Coronary artery (tissue), 2 donors: ENCODE measurements at regions not wholly inside any gene's neighbourhood (a gene's known extent, or its start where the extent isn't known, plus 50 kb on each side); places are given as distances from the start of the nearest gene placed in this dataset.
"Not testable (repeated sequence)": the region's sequence is repeated elsewhere in the genome, so short reads cannot be mapped to it uniquely, and the experiment has no call there.

Experiments
- DNase-seq: peaks from one replicate; pipeline ENCODE4 v3.0.0-alpha.2; 2017; ENCODE audit warnings: low spot score
- H3K27ac ChIP-seq, 2 donors: fragments of 200-600 bp; sonication (generic); one replicate each; pipeline ENCODE4 v1.5.1; 2016 to 2019
- H3K4me3 ChIP-seq: fragments of 200-600 bp; sonication (generic); 2 replicates; pipeline ENCODE4 v1.5.1; 2016; ENCODE audit warnings: mild to moderate bottlenecking, moderate library complexity
- TF ChIP-seq, protein P1 (sequence below): fragments of 200-600 bp; sonication (generic); IDR thresholded peaks from one replicate; pipeline ENCODE4 v1.5.1; 2019; ENCODE audit warnings: antibody characterized with exemption

DNA sequence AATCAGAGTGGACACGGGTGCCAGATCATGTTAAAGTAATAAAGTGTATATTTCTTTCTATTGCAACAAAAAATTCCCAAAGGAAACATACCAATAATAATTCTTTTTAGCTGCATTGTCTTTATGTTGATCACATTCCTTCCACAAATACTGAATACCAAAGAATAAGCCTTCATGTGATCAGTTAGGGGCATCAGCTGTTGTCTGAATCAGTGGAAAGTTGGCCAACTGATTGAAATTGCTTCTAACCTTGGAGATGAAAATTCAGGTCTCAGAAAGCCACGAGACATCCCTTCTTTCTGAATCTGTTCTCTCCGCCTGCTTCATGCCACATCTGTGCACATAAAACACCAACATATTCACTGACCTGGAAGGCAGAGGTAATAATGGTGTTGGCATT is 785.2 kb downstream of the KCNA4 start:
- Histone ChIP-seq H3K4me3 (no peak overlapping the region), H3K27ac (no peak overlapping the region)
- TF ChIP-seq, protein P1, sequence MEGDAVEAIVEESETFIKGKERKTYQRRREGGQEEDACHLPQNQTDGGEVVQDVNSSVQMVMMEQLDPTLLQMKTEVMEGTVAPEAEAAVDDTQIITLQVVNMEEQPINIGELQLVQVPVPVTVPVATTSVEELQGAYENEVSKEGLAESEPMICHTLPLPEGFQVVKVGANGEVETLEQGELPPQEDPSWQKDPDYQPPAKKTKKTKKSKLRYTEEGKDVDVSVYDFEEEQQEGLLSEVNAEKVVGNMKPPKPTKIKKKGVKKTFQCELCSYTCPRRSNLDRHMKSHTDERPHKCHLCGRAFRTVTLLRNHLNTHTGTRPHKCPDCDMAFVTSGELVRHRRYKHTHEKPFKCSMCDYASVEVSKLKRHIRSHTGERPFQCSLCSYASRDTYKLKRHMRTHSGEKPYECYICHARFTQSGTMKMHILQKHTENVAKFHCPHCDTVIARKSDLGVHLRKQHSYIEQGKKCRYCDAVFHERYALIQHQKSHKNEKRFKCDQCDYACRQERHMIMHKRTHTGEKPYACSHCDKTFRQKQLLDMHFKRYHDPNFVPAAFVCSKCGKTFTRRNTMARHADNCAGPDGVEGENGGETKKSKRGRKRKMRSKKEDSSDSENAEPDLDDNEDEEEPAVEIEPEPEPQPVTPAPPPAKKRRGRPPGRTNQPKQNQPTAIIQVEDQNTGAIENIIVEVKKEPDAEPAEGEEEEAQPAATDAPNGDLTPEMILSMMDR, result no peak
- DNase-seq, result no peak

DNA sequence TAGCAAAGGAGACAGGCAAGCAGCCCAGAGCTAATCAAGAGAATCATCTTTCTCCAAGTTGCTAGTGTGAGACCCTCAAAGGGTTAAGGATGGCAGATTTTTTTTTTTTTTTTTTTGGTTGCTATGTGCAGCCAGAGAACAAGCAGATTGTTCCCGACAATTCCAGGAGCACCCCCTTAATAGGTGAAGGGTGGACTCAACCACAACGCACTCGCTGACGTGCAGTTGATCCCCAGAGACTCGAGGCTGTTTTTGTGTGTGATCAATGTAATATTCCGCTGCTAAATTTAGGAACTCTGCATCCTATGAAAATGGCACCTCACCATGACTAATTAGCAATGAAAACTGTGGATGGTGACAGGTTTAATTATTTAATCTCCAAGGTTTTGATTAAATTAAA is 789.0 kb downstream of the KCNA4 start:
- Histone ChIP-seq H3K4me3 (no peak overlapping the region), H3K27ac (no peak overlapping the region)
- no peak for DNase-seq
- TF ChIP-seq, protein P1, result no peak

DNA sequence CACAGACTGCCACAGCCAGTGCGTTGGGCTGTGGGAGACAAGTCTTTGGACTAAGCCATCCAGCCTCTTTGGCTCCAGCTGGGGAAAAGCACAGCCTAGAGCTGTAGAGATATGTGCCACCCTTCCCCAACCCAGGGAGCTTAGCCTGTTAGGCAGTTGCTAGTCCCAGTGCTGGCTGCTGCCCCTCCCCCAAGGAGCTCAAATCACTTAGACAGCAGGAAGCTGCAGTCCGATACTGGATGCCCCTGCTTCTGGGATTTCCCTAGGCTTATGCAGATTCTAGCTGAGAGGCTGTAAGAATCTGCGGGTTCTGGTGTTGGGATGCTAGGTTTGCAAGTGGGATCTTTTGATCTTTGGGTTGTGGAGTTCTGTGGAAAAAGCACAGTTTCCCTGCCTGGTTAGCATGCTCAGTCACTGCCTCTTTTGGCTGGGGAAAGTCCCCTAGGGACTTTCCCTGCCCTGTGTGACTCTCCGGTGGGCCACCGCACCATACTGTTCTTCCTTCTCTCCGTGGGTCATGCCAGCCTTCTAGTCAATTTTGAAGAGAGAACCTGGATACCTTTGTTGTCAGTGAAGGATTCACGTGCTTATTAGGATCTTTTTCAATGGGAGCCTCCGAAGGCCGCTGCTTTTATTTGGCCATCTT is 792.0 kb downstream of the KCNA4 start:
- DNase-seq, result no peak
- TF ChIP-seq, protein P1, result no peak
- Histone ChIP-seq H3K27ac (no peak overlapping the region), H3K4me3 (no peak overlapping the region)

DNA sequence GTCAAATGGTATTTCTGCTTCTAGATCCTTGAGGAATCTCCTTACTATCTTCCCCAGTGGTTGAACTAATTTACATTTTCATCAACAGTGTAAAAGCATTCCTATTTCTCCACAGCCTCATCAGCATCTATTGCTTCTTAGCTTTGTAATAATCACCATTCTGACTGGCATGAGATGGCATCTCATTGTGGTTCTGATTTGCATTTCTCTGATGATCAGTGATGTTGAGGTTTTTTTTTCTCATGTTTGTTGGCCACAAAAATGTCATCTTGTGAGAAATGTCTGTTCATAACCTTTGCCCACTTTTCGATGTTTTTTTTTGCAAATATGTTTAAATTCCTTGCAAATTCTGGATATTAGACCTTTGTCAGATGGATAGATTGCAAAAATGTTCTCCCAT is 797.3 kb downstream of the KCNA4 start:
- not testable (repeated sequence) for DNase-seq, H3K27ac ChIP-seq, H3K4me3 ChIP-seq

DNA sequence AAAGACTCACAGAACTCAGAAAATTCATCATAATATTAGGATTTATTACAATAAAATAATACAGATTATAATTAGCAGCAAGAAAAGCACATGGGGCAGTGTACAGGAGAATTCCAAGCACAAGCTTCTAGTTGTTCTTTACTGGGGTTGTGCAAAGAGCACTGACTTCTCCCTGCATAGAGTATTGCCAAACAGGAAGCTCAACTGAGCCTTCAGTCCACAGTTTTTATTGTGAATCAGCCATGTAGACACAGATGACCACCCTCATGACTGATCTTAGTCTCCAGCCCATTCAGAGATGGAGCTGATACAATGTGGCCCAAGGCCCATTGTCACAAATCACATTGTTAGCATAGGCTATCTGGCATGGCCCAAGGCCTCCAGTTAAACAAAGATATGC is 798.9 kb downstream of the KCNA4 start:
- Histone ChIP-seq H3K4me3 (no peak overlapping the region), H3K27ac (no peak overlapping the region)
- DNase-seq, result no peak
- TF ChIP-seq, protein P1, result no peak

DNA sequence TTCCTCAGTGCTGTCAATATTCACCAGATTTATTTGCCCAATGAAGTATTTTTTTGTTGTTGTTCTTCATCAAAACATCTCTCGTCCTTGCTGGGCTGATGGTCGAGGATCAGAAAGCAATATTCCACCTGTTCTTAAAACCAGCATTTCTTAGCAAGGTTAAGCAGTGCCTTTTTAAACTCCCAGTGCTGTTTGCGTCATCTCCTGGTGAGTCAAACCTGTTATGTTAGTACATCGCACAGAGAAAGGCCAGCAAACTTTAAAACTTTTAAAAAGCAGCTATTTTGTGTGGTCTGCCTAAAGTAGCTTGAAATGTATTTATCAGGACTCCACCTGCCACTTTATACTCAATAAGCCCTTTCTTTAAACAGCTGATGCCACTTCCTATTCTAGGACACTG is 802.0 kb downstream of the KCNA4 start:
- Histone ChIP-seq H3K4me3 (no peak overlapping the region), H3K27ac (no peak overlapping the region)
- TF ChIP-seq, protein P1, result no peak
- DNase-seq, result no peak

DNA sequence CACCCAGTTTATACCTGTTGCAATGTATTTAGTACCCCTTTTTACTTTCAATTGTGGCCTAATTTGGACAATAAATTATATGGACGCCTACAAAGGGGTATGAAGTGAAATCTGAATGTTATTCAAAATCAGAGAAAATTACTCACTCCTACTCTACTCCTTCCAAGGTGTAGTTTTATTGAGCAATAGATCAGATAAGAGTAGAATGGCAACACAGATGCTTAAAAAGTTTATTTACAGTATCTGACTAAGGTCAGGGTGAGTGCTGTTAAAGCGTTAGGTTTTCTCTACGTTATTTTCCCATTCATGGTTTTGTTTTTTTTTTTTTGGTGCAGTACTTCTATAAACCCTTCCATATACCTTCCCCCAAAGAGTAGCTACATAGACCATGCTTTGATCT is 805.6 kb downstream of the KCNA4 start:
- DNase-seq, result no peak
- TF ChIP-seq, protein P1, result no peak
- no peak overlapping the region for H3K4me3 ChIP-seq
- no peak overlapping the region for H3K27ac ChIP-seq
